ENCODE measurements at regions not wholly inside any gene's neighbourhood (a gene's known extent, or its start where the extent isn't known, plus 50 kb on each side); places are given as distances from the start of the nearest gene placed in this dataset.
A peak's percentile ranks its signal among the peaks of the same experiment; 100 is the strongest.

DNA sequence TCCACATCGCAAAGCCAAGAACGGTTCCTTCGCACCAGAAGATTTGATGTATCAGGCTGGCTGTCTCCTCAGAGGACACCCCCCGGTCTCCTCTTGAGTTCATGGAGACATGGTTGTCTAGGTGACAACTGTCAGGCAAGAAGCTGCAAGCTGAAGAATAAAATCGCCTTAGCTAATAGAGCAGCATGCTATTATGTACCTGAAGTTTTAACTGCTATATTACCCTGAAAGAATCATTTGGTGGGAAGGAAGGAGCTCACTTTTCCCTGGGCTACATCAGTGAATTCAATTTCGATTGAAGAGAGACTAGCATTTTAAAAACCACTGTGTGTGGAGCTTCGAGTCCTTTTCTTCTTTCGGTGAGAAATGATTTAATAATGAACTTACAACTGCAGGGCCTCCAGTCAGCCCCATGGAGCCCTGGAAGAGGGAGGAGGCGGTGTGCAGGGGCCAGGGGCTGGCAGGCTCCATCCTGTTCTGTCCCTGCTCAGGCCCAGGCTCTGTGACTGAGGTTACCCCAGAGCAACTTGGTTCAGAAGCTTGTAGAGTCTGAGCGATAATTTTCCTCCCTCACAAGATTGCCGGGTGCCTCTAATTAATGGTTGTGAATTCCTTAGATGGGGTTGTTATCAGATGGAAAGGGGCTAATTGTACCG, 191.3 kb downstream of the MID1IP1 start:
- DNase-seq = no peak

DNA sequence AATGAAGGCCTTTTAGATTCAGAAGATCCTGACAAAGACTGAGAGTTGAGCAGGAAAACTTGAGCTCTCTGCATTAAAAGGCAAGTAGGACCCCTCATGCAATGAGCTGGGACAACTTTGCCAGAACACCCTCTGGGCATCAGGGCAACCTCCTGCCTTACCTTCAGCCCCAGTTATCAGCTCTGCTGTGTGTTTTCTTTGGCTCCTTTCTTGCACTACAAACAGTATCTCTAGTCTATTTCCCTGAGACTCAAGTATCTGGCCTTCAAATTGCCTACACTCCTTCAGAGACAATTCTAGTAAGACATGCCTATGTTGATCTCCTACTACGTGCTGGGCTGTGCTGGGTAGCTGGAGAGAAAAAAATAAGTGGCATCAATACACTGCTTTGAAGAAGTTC, 192.2 kb downstream of the MID1IP1 start:
- no peak for DNase-seq

DNA sequence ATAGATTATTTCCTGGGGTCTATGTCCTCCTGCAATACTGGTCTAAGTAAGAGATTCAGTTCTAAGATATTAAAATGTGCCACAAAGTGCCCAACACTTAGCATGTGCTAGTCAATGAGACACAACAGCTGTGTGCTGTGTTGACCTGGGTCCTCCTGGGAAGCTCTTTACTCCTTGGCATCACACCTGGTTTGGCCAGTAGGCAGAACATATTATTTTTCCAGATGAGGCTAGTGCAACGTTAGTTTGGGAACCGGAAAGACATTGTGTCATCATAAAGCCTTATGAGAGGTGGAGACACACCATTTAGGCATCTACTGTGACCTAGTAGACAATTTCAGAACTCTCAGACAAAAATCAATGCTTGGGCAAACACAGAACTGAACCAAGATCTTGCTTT, 197.8 kb downstream of the MID1IP1 start:
- DNase-seq = no peak

DNA sequence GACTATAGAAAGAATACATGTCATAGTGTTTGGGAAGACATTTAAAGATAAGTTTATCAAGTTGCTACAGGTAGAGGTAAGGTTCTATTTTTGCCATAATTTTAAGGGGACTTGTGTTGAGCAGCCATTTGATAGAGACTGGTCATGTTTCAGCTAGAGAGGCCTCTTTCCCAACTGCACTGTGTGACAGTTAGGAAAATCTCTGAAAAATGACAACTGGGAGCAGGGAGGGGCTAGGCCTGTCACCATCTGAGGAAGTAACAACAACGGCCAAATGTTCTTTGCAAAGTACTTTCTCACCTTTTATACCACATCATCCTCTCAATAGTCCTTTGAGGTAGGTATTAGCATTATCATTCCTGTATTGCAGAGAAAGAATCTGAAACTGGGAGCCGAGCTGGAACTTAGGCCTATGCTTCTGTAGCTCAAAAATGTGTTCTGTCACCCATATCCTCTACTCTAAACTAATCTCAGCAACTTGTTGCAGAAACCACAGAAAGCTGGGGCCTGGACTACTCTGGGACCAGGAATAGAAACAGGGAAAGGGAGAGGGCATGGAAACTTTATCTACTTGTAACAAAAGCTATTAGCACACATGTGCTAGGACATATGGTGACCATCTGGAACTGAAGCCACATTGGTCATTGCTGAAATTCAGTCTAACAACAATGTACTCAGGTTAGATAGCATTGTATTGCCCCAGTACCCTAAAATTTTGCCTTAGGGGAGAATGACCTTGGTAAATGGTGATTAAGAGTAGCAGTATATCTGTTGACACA, 198.9 kb downstream of the MID1IP1 start:
- DNase-seq = no peak

DNA sequence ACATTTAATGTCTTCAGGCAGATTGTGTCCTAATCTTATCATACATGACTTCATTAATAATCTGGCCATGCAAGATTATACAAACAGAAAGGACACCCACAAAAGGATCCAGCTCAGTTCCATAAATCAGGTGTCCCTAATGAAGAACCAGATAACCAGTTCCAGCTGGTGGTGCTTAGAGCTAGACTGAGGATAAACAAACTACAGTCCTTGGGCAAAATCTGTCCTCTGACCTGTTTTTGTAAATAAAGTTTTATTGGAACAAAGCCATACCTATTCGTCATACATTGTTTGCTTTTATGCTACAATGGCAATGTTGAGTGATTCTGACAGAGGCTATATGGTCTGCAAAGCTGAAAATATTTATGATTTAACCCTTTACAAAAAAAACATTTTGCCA, 199.5 kb downstream of the MID1IP1 start:
- DNase-seq = no peak

DNA sequence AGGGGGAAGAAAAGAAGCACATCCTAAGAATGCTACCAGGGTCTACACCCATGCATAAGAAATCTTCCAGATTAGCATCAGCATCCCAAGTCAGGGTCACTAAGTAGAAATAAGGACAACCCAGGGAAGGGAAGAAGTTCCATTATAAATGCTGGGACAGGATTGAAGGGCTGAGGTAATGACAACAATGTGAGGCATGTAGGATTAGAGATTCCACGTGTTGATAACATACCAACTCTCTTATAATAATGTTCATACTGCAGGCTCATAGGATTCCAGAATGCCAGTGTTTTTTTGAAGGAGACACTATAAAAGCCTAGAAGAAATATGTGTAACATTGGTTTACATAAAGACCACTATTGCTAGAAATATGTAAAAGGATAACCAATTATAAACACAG, 201.2 kb downstream of the MID1IP1 start:
- no peak for DNase-seq

DNA sequence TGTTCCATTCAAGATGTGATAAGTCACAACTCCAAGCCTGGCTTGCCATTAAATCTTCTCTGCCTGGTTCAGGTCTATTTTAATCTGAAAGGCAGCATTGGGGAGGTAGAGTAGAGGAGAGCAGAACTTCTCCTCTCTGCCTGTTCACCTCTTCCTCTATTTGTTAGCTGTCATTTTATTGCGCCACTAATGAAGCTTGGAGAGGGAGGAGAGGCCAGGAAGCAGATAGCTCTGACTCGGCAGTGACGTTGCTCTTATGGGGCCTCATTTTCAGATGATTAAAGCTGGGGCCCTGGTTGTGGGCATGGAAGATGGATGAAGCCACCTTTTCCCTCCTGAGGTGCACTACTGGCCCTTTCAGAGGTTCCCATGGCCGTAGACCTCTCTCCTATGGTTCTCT, 207.3 kb downstream of the MID1IP1 start:
- DNase-seq = peak; percentile 43

DNA sequence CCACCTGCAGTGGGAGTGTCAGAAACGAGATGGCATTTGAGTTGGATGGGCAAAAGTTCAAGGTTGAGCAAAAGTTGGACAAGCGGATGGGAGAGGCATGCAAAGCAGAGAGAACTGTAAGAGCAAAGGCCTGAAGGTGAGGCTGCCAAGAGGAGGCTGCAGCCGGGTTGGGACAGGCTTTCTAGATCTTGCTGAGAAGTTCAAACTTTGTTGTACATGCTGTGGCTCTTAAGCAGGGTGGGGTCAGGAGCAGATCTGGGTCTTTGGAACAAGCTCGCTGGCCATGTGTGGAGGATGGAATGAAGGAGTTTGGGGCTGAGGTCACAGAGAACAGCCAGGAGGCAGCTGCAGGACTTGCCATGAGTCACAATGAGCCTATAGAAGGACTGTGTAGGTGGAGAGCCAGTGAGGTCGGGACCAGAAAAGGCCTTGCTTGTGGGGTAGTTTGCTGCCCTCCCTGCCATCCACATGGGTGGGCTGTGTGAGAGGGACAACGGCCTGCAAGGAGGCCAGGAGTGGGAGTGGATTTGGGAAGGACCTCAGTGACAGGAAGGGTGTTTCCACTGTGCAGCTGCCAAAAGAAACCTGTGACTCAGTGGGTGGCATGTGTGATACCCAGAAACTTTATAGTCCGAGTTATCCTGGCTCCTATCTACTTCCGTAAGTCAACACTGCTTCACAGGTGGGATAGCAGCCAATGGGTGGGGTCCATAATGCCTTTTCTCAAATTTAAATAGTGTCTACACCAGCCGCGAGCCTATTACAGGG, 210.4 kb downstream of the MID1IP1 start:
- no peak for DNase-seq

DNA sequence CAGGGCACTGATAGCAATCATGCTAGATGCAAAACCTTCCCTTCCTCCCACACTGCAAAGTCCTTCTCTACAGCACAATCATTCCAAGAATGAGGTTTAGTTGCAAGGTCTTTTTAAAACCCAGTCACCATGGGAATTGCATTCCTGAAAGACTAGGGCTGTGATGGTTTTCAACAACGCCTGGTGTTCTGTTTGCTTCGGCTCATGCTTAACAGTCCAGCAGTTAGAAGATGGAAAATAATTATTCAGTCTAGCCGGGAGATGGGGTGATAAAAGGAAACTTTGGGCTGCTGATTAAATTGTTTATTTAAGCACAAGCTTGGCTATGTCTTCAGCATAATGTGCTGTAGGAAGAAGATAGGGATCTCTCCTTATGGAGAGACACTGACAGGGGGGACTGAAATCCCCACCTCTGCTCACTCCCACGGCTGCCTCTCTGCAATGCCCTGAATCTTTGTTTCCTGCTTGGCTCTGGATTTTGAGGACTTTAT, 211.4 kb downstream of the MID1IP1 start:
- no peak for DNase-seq

DNA sequence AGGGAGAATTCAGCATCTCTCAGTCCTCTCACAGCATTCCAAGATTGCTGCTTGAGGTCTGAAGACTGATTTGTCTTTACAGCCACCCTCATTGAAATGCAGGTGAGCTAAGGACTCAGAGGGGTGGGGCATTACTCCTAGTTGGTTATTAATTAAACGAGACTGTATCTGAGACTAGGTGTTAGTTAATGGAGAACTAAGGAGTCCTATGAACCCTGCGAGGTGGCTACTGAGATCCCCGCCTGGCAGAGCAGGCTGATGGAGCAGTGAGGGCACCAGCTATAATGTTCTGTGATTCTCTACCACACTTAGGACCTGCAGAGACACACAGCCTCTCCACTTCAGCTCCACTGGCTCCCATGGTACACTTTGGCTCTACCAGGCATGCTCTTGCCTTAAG, 215.3 kb downstream of the MID1IP1 start:
- no peak for DNase-seq

DNA sequence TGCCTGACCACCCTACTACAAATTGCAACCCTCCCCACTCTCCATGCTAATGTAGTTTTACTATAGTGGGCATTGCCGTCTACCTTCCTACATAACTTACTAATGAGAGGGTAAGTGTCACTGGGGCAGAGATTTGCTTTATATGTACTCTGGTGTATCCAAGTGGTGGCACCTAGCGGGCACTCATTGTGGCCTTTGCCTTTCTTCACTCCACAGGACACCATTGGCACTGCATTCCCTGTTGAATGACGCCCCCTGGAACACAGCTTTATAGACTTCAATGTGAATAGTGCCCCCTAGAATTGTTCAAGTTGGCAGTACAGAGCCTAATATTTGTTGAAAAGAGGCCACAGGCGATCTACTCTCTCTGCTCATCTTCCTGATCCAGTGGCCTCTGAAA, 215.8 kb downstream of the MID1IP1 start:
- no peak for DNase-seq

DNA sequence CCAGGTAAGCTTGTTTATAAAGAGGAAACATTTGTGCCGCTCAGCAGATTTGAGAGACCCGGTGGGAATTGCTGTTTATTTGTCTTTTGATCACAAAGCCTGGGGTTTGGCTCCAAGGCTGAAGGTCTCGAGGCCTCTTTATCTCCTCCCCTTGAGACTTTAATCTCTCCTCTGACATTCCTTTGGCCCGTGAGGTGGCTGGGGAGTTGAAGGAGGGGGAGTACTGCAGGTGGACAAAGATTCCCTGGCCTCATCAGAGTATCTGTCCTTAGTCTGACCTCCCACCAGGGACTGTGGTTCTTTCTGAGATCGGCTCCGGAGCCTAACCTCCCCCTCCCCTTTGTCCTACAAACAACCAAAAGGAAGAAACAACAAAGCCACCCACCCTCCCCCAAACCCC, 216.5 kb downstream of the MID1IP1 start:
- DNase-seq = no peak

DNA sequence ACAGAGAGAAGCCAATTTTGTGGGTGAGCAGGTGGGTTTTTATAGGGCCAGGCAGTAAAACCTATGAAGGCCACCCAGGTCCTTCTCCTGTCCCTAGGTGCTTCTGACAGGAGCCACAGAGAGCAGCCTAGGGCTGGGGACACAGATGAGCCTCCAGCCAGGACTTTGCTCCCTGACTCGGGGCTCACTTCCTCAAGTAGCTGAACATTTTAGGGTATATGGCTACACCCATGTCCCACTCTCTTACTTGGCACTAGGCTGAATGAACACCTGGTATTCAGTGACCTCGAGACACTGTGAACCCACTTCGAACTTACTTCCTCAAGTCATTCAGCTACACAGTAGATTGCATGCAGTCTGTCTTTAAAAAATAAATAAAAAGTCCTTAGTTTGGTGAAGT, 217.3 kb downstream of the MID1IP1 start:
- no peak for DNase-seq

DNA sequence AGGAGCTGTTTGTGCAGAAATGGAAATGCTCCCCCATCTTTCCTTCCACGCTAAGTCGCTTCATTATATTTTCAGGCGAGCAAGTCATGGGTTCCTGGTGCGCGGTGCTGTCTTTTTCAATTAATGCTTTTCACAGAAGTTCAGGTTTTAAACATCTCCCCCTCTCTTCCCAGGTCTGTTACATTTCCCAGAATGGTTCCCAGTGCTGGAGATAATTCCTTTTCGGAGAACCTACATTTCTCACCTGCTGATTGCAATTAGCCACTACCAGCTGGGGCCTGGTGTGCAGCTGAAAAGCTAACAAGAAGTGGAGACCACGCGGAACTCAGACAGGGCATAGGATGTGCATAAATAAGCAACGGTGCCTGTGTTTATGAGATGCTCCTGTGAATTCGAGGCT, 217.8 kb downstream of the MID1IP1 start:
- DNase-seq = no peak

DNA sequence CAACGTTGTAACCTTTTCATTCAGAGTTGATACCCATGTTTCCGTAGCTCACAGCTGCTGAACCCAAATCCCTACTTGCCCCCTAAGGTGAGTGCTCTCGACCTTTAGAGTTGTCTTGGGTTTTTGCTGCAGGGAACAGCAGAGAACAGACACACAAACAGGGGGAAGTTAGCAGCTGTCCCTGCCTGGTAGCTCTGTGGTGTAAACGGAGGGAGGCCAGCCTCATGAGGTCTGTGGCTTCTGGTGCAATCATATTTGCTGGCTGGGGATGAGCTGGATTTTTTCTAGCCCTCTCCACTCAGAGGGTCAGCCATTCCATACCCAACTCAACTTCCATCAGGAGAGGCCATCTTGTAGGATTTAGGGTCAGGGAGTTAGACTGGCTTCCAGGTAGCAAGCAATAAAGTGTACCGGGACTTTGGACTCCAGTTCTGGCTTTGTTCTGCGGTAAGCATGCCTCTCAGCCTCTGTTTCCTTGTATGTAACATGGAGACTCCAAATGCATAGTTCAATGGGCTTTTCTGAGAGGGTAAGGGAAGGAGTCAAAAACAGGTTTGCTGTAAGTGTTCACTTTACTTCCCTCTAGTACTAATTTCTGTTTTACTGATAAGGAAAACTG, 218.9 kb downstream of the MID1IP1 start:
- no peak for DNase-seq

DNA sequence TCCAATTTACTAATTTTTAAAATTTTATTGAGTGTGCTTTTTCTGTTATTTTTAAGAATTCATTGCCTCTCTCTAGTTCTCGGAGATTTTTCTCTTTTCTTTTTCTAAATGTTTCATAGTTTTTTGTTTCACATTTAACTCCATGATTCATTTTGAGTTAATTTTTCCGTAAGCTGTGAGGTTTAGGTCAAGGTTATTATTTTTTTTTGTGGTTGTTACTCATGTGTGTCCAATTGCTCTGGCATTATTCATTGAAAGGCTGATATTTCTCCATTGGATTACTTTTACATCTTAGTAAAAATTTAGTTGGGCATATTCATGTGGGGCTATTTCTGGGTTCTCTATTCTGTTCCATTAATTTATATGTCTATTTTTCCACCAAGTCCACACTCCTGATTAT, 220.8 kb downstream of the MID1IP1 start:
- DNase-seq = no peak

DNA sequence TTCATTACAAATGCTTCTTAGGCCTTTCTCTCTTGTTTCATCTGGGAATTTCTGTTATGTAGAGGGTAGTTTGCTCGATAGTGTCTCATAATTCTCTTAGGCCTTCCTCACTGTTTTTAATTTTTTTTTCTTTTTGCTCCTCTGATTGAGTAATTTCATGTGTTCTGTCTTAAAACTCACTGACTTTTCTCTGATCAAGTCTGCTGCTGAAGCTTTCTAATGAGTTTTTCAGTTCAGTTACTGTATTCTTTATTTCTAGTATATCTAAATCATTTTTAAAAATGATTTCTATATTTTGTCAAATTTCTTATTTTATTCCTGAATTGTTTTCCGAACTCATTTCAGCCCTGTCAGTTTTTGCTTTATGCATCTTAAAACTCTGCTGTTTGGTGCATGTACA, 228.0 kb downstream of the MID1IP1 start:
- no peak for DNase-seq

DNA sequence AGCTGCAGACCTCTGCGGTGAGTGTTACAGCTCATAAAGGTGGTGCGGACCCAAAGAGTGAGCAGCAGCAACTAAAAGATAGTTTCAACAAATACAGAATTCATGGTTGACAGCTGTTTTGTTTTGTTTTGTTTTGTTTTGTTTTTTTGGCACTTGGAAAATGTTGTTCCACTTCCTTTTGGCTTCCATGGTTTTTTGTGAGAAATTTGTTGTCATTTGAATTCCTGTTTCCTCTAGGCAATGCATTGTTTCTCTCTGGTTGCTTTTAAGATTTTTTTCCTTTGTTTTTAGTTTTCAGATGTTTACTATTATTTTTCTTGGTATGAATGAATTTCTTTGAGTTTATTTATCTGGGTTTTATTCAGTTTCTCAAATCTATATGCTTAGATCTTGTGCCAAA, 229.4 kb downstream of the MID1IP1 start:
- DNase-seq = no peak

DNA sequence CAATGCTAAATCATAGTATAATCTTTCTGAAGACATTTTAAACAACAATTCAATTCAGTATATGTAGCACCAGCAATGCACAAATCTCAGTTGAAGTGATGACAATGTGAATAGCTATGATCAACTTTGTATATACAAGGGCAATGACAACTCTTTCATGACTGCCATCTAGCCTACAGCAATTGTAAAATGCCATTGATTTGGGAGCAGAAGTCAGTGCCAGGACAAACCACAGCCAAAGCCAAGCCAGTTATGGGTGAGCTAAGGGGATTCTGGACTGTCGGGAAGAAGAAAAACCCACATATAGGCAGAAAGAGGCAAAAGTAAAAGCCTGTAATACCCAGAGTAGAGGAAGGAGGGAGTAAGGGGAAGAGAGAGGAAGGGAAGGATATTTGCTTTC, 238.6 kb downstream of the MID1IP1 start:
- no peak for DNase-seq

DNA sequence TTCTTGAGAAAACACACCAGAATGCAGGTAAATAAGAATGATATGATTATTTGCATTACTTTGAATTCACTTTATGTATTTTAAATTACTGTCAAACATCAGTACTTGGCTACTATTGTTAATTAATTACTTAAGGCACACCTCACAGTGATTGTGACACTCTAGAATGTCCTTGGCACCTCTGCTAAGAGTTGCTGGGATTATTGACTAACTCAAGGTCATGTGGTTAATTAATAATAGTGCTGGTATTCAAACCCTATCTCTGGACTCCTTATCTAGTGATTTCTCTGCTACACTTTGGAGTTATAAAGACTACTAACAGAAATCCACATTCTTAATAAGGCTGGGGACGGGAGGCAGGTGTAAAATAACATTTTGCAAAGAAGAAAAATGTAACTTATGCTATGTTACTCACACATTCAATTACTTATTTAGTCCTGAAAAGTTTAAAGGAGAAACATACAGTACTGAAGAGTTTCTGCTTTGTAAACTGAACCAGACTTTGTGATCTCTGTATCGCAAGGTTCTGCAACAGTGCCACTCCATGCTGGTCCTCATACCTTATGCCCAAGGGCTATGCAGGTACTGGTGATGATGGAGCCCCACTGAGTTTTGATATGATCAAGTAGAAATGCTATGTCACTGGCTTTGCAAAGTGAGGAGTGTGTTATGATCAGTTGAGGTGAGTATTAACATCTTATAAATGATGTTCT, 242.7 kb downstream of the MID1IP1 start:
- DNase-seq = no peak

DNA sequence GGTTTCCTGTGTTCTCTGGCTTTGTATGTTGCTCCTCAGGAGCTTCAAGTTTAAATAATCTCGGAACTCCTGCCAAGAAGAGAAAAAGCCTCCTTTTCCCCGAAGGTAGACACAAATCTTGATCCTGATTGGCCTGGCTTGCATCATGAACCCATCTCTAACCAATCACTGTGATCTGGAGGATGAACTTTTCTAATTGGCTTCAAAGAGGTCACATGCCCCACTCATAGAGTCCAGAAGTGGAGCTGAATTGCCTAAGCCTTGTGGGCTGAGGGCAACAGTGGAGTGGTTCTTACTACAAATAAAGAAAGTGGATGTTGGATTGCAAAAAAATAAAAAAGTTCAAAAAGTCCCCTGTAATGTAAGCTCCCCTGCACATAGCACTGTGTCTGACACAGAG, 245.9 kb downstream of the MID1IP1 start:
- peak; percentile 16 for DNase-seq

DNA sequence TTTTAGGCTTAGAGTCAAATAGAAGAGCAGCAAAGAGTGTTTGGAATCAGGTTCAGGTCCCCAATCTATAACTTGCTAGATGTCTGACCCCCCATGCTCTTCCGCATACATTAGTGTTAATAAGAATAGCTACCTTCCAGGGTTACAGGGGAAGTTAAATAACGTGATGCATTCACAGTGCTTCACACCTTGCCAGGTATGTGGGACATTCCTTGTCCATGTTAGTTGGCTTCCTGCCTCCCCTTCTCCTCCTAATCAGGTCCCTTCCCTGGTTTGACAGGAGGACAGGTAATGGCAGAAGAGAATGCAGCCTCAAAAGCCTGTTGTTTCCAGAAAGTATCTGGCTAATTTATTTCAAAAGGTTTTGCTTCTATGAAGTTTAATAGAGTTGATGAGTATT, 248.7 kb downstream of the MID1IP1 start:
- no peak for DNase-seq

DNA sequence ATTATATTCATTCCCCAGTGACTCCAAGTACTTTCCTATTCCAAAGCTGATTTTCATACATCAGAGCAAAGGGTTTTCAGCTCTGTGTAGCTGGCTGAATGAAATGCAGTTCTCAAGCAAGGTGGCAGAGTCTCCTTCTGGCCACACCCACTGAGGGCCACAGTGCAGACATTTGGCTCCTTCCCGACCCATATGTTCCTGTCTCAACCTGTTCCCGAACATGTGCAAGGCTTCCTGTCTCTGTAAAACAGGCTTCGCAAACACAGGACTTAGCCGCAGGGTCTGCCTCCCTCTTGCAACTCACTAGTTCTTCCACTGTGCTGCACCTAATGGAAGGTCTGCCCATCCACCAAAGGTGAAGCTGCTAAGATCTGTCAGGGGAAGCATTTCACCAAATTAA, 249.2 kb downstream of the MID1IP1 start:
- DNase-seq = no peak
